Ureter (tissue), 1 donor: ENCODE measurements at regions not wholly inside any gene's neighbourhood (a gene's known extent, or its start where the extent isn't known, plus 50 kb on each side); places are given as distances from the start of the nearest gene placed in this dataset.
"Not testable (repeated sequence)": the region's sequence is repeated elsewhere in the genome, so short reads cannot be mapped to it uniquely, and the experiment has no call there.

Experiments
- DNase-seq: peaks from one replicate; pipeline ENCODE4 v3.0.0-alpha.2; 2020; ENCODE audit warnings: low spot score
- donor health status: DM: yes; HTN: yes; CAD: no.

DNA sequence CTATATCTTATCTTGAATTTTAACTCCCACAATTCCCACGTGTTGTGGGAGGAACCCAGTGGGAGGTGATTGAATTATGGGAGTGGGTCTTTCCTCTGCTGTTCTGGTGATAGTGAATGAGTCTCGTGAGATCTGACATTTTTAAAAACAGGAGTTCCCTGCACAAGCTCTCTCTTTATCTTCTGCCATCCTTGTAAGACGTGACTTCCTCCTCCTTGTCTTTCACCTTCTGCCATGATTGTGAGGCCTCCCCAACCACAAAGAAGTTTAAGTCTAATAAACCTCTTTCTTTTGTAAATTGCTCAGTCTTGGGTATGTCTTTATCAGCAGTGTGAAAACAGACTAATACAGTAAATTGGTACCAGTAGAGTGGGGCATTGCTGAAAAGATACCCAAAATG is 963.6 kb upstream of the COX7C start:
- not testable (repeated sequence) for DNase-seq

DNA sequence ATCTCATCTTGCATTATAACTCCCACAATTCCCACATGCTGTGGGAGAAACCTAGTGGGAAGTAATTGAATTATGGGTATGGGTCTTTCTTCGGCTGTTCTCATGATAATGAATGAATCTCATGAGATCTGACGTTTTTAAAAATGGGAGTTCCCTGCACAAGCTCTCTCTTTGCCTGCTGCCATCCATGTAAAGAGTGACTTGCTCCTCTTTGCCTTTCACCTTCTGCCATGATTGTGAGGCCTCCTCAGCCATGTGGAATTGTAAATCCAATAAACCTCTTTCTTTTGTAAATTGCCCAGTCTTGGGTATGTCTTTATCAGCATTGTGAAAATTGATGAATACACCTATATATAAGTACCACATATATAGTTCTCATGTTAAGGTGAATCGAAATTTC is 961.7 kb upstream of the COX7C start:
- no peak for DNase-seq

DNA sequence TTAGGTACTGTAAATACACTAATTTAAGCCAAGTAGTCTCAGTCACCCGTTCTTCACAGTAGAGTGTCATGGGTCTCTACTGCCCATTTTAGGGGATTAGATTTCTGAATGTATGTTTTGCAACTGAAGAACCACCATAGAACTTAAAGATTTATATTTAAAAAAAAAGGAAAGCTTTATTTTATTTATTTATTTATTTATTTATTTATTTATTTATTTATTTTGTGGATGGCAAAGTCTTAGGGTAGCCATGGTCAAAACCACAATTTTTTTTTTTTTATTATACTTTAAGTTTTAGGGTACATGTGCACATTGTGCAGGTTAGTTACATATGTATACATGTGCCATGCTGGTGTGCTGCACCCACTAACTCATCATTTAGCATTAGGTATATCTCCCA is 960.4 kb upstream of the COX7C start:
- DNase-seq, result not testable (repeated sequence)

DNA sequence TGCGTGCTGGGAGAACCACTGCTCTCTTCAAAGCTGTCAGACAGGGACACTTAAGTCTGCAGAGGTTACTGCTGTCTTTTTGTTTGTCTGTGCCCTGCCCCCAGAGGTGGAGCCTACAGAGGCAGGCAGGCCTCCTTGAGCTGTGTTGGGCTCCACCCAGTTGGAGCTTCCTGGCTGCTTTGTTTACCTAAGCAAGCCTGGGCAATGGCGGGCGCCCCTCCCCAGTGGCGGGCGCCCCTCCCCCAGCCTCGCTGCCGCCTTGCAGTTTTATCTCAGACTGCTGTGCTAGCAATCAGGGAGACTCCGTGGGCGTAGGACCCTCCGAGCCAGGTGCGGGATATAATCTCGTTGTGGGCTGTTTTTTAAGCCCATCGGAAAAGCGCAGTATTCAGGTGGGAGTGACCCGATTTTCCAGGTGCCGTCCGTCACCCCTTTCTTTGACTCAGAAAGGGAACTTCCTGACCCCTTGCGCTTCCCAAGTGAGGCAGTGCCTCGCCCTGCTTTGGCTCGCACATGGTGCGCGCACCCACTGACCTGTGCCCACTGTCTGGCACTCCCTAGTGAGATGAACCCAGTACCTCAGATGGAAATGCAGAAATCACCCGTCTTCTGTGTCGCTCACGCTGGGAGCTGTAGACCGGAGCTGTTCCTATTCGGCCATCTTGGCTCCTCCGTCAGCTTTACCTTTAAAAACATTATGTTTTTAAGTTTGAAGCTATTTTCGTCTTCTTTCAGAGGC is 954.6 kb upstream of the COX7C start:
- not testable (repeated sequence) for DNase-seq

DNA sequence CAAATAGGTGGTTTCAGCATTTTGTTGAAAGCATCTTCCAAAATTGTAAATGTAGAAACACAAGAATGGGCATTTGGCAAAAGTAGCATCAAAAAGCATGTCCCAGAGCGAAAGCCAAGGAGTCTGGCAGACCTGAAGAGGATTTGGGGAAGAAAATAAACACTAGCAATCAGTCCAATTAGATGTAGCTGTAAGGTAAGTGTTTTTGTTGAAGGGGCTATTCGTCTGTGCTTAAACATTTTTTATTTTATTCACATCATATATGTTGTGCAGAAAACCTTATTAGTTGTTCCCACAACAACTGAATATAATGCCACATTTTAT is 954.1 kb upstream of the COX7C start:
- no peak for DNase-seq

DNA sequence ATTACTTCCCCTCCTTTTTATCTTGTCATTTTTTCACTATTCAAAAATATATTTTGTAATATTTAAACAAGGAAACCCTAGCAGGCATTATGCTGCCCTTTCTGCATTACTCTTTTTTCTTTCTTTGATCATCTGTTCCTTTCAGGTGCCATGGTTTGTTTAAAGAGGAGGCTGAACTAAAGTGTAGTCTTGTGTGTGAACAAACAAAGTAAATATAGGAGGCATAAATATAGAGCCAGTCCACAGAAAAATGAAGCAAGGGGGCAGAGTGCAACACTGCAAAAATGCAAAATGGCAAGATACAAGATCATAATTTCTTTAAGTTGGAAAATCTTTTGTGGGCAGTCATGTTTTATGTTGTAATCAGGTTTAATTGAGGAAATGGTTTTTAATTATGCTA is 947.3 kb upstream of the COX7C start:
- DNase-seq, result no peak

DNA sequence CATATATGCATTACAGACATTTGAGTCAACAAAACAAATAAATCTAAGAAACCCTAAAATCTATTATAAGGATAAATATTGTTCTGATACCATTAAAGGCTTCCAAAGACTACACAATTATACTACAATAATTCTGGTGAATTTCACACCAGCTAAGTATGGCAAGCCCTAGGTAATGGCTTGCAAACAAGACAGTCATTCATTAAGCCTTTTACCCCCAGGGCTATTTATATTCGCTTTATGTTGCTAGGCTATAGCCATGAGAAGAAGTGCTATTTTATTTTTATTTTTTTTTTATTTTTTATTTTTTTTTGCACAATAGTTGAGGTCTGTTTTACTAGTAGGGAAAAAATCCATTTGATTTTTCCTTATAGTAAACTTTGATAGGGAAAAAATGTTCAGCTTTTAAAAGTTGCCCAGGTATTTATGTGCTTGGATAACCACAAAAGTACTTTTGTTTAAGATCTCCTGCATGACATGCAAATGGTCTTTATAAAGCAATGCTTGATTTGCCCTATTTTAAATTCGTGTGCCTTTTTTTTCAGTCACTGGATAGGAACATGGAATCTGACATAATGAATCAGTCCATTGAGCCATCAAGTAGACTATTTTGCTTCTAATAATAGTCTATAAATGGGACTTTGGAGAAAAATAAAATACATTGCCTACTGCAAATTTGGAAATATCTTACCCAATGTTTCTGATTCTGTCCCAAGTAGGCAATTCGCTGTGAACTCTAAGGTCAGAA is 946.3 kb upstream of the COX7C start:
- DNase-seq, result no peak

DNA sequence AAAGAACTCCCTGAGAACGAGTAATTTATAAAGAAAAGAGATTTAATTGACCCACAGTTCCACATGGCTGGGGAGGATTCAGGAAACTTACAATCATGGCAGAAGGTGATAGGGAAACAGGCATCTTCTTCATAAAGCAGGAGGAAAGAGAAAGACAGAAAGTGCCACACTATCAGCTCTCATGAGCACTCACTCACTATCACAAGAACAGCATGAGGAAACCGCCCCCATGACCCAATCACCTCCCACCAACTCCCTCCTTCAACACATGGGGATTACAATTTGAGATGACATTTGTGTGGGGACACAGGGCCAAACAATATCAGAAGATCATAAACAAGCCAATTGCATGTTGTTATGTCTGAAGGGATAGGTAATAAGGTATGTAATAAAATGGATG is 935.9 kb upstream of the COX7C start:
- no peak for DNase-seq

DNA sequence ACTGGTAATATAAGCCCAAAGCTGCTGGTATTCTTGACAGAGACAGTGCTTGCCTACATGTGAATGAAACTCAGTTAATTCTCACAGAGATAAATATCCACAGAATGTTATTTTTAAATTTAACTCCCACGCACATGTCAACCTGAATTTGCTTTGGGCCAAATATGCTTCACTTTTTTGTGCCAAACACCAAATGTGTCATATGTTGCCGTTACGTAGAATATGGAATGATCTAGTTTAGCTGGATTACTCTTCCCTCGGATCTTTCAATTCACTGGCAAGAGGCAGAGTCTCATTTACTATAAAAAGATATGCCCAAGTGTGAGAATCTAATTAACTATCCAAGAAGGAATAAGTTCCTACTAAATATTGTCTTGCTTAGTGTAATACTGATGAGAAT is 933.4 kb upstream of the COX7C start:
- DNase-seq, result no peak

DNA sequence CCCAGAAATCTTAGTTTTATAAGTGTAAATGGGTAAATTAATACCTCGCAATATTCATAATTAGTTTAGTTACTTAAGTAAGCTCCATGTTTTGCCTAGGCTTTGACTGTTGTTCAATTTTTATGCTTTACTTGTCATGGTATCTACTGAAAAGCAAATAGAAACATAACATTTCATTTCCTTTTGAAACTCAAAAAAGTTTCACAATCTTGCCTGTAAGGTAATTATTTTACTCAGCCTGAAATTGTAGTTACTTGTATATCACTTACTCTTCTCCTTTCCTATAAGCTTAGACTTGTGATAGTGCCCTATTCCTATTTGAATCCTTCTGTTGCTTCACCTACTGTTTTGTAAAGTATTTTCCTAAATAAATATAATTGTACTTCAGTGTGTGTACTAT is 914.4 kb upstream of the COX7C start:
- no peak for DNase-seq

DNA sequence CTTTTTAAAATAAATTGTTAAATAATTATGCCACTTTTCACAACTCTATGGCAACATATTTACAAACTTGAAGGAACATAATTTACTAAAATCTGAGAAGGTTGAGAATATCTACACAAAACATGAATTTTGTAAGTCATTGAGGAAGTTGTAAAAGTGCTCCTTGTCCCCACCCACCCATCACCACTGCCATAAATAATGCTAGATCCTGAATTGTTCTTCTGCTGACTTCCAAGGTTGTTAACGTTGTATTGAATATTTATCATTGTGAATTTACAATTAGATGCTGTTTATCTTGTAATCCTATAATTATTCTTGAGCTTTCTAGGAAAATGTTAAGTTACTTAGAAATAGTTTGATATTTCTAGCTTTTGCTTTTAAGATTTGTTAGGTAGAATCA is 908.0 kb upstream of the COX7C start:
- no peak for DNase-seq

DNA sequence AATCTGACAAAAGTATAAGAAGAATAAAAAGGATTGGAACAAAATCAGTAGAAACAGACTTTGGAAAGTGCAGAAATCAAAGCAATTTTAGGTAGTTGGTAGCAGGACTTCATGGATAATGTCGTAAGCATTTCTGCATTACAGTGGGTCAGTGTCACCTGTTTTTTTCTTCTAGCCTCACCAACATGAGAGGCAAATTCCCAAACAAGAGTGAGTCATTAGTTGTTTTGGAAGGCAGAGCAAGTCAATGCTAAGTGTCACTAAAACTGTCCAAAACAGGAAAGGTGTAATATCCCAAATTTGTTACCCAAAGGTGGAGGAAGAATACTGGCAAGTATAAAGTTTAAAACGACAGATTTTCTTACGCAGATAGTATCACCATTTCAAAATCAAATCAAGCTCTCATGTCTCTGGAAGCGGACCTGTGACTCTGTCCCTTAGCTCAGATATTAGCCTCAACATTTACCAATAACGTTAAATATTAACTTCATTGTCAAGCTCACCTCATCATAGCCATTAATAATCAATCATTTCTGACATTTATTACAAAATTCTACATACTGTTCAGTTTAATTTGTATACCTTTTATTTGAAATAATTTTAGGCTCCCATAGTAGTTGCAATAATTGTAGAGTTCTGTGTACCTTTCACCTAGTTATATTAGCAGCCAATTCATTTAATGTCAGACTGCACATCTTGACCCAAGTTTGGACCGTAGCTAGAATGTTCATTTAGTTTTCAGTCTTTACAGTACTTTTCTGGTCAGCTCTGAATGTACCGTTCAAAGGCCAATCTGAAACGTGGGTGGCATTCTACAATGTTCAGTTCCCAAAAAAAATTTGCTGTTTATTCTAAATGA is 901.2 kb upstream of the COX7C start:
- no peak for DNase-seq

DNA sequence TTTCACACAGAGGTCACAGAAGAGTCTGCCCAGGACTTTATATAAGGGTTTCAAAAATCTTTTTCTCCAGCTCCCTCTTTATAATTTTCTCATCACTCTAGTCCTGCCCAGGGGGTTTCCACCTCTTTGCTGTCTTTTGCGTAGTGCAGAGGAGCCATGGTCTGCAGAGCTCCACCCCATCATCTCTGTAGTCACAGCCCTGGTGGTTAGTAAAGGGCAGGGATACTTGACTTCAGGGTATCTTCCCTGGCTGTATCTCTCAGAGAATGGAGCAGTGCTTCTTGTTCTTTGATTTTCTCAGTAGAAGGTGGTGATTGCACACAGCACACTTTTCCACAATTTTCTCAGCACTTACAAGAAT is 900.6 kb upstream of the COX7C start:
- no peak for DNase-seq

DNA sequence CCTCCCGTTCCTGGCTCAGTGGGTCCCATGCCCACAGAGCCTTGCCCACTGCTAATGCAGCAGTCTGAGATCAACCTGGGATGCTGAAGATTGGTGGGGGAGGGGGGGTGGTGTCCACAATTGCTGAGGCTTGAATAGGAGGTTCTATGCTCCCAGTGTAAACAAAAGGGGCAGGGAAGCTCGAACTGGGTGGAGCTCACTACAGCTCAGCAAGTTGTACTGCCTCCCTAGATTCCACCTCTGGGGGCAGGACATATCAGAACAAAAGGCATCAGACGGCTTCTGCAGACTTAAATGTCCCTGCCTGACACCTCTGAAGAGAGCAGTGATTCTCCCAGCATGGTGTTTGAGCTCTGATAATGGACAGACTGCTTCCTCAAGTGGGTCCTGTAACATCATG is 885.6 kb upstream of the COX7C start:
- no peak for DNase-seq

DNA sequence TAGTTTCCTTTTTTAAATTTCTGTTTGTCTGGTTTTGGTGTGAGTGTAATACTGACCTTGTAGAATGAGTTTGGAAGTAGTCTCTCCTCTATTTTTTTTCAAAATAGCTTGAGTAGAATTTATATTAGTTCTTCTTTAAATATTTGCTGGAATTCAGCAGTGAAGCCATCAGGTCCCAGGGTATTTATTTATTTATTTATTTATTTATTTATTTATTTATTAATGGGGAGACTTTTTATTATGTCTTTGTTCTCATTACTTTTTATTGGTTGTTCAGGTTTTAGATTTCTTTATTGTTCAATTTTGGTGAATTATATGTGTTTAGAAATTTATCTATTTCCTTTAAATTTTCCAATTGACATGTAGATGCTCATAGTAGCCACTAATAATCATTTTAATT is 875.8 kb upstream of the COX7C start:
- DNase-seq, result no peak

DNA sequence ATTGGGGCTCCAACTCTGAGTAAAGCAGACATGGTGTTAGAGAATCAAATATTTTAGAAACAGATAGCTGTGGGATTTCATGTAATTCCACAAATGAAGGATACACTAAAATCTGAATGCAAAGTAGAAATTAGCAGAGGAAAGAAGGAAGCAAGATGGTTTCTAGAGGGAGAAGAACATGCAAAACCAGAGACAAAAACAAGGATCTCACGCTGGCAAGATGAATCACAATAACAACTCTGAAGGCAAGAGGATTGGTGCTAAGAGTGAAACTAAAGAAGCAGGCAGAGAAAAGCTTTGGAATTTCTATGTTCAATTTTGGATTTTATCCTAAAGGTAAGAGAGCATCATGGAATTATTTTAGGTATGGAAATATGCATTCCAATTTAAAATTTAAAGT is 857.2 kb upstream of the COX7C start:
- no peak for DNase-seq

DNA sequence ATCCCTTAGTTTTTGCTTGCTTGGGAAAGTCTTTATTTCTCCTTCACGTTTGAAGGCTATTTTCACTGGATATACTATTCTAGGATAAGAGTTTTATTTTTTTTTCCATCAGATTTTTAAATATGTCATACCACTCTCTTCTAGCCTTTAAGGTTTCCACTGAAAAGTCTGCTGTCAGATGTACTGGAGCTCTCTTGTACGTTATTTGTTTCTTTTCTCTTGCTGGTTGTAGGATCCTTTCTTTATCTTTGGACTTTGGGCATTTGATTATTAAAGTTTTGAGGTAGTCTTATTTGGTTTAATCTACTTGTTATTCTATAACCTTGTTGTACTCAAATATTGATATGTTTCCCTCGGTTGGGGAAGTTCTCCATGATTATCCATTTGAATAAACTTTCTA is 848.4 kb upstream of the COX7C start:
- no peak for DNase-seq

DNA sequence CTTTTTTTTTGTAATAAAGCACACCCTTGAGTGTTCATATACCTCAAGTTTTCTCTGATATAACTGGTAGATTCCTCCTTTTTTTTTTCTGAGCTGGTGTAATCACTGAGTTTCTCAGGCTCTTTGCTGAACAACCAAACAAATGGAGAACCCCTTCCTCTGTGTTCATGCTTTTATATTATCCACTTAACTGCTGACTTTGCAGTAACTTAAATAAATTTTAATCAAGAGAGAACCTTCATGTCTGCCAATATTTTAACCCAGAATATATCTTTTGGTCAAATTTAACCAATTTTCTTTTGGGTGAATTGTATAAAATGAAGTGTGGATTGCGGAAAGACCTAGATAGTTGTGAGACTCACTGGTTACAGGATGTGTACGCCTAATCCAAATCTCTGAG is 833.0 kb upstream of the COX7C start:
- DNase-seq, result no peak

DNA sequence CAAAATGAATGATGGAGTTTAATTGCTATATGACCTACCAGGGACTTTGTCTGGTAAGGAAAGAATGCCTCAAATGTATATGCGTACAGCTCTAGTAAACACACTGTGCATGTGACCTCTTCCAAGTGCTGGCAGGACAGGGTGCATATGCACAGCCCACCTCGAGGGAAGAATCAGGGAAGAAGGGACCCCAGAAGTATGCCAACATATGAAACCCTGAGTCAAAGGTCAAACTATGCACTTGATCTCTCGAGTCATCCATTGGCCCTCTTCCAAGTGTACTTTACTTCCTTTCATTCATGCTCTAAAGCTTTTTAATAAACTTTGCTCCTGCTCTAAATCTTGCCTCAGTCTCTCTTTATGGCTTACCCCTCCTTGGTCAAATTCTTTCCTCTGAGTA is 804.6 kb upstream of the COX7C start:
- no peak for DNase-seq

DNA sequence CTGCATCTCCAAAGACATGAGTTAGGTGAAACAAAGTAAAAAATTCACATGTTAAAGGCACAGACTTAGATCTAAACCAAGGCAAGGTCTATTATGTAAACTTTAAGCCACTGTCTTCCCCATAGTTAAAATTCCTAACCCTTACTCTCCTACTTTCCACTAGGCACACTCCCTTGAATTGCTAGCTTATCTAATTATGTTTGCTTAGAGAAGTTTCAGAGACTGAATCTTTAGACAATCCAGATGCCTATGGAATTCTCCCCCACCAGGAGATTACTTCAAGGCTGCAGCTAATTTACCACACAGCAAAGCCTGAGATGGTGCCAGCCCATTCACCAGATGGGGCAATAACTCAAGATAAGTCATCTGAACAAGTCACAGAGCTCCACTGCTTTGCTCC is 803.1 kb upstream of the COX7C start:
- no peak for DNase-seq

DNA sequence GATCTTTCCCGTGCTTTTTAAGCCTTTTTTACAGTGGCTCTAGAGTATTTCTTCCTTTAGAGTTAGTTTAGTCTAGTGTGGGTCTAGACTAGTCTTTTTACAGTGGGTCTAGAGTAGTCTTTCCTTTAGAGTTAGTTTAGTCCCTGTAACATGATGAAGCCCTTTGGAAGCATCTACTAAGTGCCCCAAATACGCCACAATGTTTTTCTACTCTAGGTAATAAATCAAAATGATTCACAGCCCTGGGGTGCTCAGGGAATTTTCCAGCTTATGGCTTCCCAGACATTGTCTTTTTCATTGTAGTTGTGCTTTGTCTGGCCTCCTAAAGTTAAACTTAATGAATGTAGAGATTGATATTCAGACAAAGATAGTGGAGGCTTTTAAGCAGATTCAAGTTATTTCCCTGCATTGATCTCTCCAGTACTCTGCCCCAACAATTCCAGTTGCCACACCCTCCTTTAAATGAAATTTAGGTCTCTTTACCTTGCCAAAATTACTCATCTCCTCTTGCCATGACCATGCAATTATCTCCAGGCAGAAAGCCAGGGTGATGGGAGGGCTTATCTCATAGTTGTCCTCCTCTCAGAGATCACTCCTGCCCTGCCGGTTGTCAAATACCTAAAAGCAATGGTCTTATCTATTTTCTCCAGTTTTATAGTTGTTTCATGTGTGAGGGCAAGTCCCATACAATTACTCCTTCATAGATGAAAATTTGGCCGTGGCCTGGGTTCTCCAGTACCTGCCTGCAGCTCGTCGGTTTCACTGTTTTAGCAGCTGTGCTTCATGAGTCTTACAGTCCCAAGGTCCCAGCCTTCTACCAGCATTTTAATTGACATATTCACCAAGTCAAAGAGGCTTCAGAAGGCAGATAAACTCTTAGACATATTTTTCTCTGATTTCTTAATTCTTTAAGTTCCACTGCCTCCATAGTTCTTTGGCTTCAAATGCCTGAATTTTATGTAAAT is 794.0 kb upstream of the COX7C start:
- no peak for DNase-seq

DNA sequence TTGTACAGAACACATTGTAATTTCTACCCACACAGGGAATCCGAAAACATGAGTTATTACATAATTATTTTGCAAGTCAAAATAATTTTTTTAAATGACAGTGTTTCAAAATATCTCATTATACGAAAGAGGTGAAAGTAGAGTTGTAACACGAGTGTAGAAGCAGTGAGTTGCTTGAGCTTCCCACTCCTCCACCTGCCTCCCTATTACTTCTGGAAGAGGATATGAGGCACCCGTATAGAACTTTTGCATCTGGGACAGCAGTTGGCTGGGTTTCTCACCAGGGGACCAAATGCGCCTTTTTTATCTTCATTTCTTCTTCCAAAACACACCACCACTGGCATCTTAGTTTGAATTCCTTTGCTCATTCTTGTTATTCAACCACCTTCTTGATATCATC is 779.0 kb upstream of the COX7C start:
- no peak for DNase-seq
